ENCODE measurements at regions not wholly inside any gene's neighbourhood (a gene's known extent, or its start where the extent isn't known, plus 50 kb on each side); places are given as distances from the start of the nearest gene placed in this dataset.

GRCh38 chr1:194950584-194950983 lies 1657.7 kb downstream of the KCNT2 start:
- Histone ChIP-seq H4K20me1 (ENCODE audit: insufficient read depth) (no peaks in the 10 kb centered on the region), H3K79me2 (ENCODE audit: insufficient read depth, low read length) (no peaks in the 10 kb centered on the region), H3K9me2 (ENCODE audit: insufficient read depth) (no peaks in the 10 kb centered on the region), H3K27me3 (ENCODE audit: insufficient read depth, low read length) (no peaks in the 10 kb centered on the region), H3K4me1 (ENCODE audit: control insufficient read depth in 1 of 2, insufficient read depth in 2 of 2, low read length in 2 of 2) (no peaks in the 10 kb centered on the region), H3K27ac (ENCODE audit: low read depth, low read length) (no peak overlapping the region), H3K9me3 (ENCODE audit: control insufficient read depth in 1 of 2, insufficient read depth in 1 of 2, low read depth in 1 of 2, low read length in 2 of 2) (no peaks in the 10 kb centered on the region), H3K4me3 (replicated peaks in 1 of 2; ENCODE audit: low read depth in 1 of 2, low read length in 2 of 2) (no peak overlapping the region), H3K4me2 (ENCODE audit: low read length) (no peak overlapping the region), H3K9ac (ENCODE audit: low read length) (no peak overlapping the region), H3K36me3 (ENCODE audit: control insufficient read depth in 1 of 2, insufficient read depth in 2 of 2, low read length in 2 of 2) (no peaks in the 10 kb centered on the region), H2AFZ (ENCODE audit: low read depth, low read length, poor library complexity, severe bottlenecking) (no peak overlapping the region)
- ChIA-PET POLR2A (no interaction called here), RAD21 (ENCODE audit: low non-redundant PET in 1 of 2, low total read pairs in 2 of 2, uncharacterized antibody in 2 of 2, unreplicated experiment in 2 of 2) (no interaction called here), CTCF (no interaction called here)
- no peak for ATAC-seq
- intact Hi-C loops (cut with micrococcal nuclease): no loop called here
- BruUV-seq (replicated peaks): no TSS peak
- DNase-seq (ENCODE audit: low read depth, low spot score): no peak
- no peak for TF ChIP-seq EZH2phosphoT487 (IDR thresholded peaks at IDR 0.05; ENCODE audit: borderline replicate concordance)
- TF ChIP-seq CEBPB (IDR thresholded peaks at IDR 0.05; ENCODE audit: low read depth): peak; percentile 28; the same call in 1 of the 2 replicates
- no peak for TF ChIP-seq ZNF274 (IDR thresholded peaks at IDR 0.05; ENCODE audit: low read depth, low read length)

DNA sequence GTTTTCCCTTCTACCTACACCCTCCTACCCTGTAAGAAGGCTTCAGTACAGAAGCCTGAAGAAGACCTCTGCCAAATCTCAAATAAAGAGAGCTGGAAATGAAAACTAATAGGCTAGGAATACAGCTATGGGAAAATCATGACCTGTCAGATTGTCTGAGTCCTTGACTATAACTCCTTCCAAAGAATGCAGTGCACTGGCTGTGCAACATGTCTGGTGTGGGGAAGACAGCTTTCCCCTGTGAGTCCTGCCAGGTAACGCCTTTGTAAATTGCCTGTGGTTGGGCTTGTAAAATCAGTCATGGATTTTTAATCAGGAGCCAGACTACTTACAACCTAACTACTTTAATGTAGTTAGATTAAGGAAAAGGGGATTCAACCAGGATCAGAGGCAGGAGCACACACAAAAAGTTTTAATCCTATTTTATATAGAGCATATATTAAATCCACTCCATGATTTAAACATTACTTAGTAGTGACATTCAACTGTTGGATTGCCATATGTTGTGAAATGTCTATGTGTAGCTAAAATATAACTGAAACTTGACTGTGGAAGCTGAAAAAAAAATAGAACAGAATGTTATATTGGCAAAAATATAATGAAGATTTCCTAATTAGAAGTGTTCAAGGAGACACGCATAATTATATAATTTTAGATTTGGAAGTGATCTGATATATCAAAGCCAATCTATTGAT lies 1667.8 kb downstream of the KCNT2 start:
- Histone ChIP-seq H3K79me2 (ENCODE audit: insufficient read depth, low read length) (no peaks in the 10 kb centered on the region), H4K20me1 (ENCODE audit: insufficient read depth) (no peaks in the 10 kb centered on the region), H3K4me2 (ENCODE audit: low read length) (no peak overlapping the region), H3K4me1 (ENCODE audit: control insufficient read depth in 1 of 2, insufficient read depth in 2 of 2, low read length in 2 of 2) (no peaks in the 10 kb centered on the region), H3K27me3 (ENCODE audit: insufficient read depth, low read length) (no peaks in the 10 kb centered on the region), H3K9me3 (ENCODE audit: control insufficient read depth in 1 of 2, insufficient read depth in 1 of 2, low read depth in 1 of 2, low read length in 2 of 2) (no peaks in the 10 kb centered on the region), H3K9ac (ENCODE audit: low read length) (no peak overlapping the region), H2AFZ (ENCODE audit: low read depth, low read length, poor library complexity, severe bottlenecking) (no peak overlapping the region), H3K36me3 (ENCODE audit: control insufficient read depth in 1 of 2, insufficient read depth in 2 of 2, low read length in 2 of 2) (no peaks in the 10 kb centered on the region), H3K9me2 (ENCODE audit: insufficient read depth) (no peaks in the 10 kb centered on the region), H3K27ac (ENCODE audit: low read depth, low read length) (no peak overlapping the region), H3K4me3 (replicated peaks in 1 of 2; ENCODE audit: low read depth in 1 of 2, low read length in 2 of 2) (no peak overlapping the region)
- ATAC-seq (no peak), DNase-seq (ENCODE audit: low read depth, low spot score) (no peak)
- intact Hi-C loops (cut with micrococcal nuclease): no loop called here
- POLR2A ChIA-PET: no interaction called here
- RAD21 ChIA-PET (ENCODE audit: low non-redundant PET in 1 of 2, low total read pairs in 2 of 2, uncharacterized antibody in 2 of 2, unreplicated experiment in 2 of 2): interaction anchor here in 1 of 2 experiments (0.7 kb wide), 1 partner anchor 9 kb away, joined by 3 read pairs; no protein-coding TSS in a partner anchor
- no peak for TF ChIP-seq MAX (IDR thresholded peaks at IDR 0.05)
- no peak for TF ChIP-seq EZH2phosphoT487 (IDR thresholded peaks at IDR 0.05; ENCODE audit: borderline replicate concordance)
- TF ChIP-seq POLR2AphosphoS5 (IDR thresholded peaks at IDR 0.05; ENCODE audit: low read depth, low read length): no peak
- TF ChIP-seq JUND (IDR thresholded peaks at IDR 0.05): no peak
- TF ChIP-seq ZNF274 (IDR thresholded peaks at IDR 0.05; ENCODE audit: low read depth, low read length): no peak
- BruUV-seq (replicated peaks): no TSS peak
- CTCF ChIA-PET: no interaction called here

Data from HCT116 (cell line).